Vagina (tissue), 2 donors: ENCODE measurements at regions not wholly inside any gene's neighbourhood (a gene's known extent, or its start where the extent isn't known, plus 50 kb on each side); places are given as distances from the start of the nearest gene placed in this dataset.

Source experiments
- DNase-seq, 2 donors: peaks; one replicate each; pipeline ENCODE4 v3.0.0-alpha.2; 2017; ENCODE audit errors: extremely low spot score in 2 of 2
- H3K27ac ChIP-seq: fragments of 200-600 bp; sonication (generic); one replicate; pipeline ENCODE4 v1.5.1; 2019
- H3K27me3 ChIP-seq: fragments of 200-600 bp; sonication (generic); one replicate; pipeline ENCODE4 v1.5.1; 2019
- H3K36me3 ChIP-seq, 2 donors: fragments of 200-600 bp; sonication (generic); one replicate each; pipeline ENCODE4 v1.5.1; 2017 to 2019
- H3K4me1 ChIP-seq: fragments of 200-600 bp; sonication (generic); one replicate; pipeline ENCODE4 v1.5.1; 2019
- H3K4me3 ChIP-seq, 2 donors: fragments of 200-600 bp; sonication (generic); 1 replicate in 1 of 2; 2 replicates in 1 of 2; pipeline ENCODE4 v1.5.1; 2016 to 2019
- H3K9me3 ChIP-seq: fragments of 200-600 bp; sonication (generic); one replicate; pipeline ENCODE4 v1.5.1; 2019
- POLR2A ChIP-seq, 2 donors: fragments of 450-650 bp; IDR thresholded peaks; one replicate each; pipeline ENCODE4 v1.6.1; 2017; ENCODE audit warnings: antibody characterized with exemption in 2 of 2, mild to moderate bottlenecking in 2 of 2, moderate library complexity in 2 of 2
- POLR2AphosphoS5 ChIP-seq, 2 donors: sonication (generic); formaldehyde crosslinking; IDR thresholded peaks; one replicate each; pipeline ENCODE4 v1.9.0; 2017; ENCODE audit warnings: antibody characterized with exemption in 2 of 2, mild to moderate bottlenecking in 2 of 2, low read depth in 1 of 2; ENCODE audit not compliant: insufficient read depth in 1 of 2
- intact Hi-C: fragments of 100-400 bp; cut with DNase I; formaldehyde crosslinking; loops from one replicate; pipeline ENCODE4 v1.15.1; 2023
- TF ChIP-seq, protein P1 (sequence below), 3 experiments: fragments of 450-650 bp in 2 of 3; fragments of 200-600 bp in 1 of 3; sonication (generic) in 1 of 3; IDR thresholded peaks; one replicate each; pipeline ENCODE4 v1.5.1; 2017 to 2019; ENCODE audit warnings: antibody characterized with exemption in 3 of 3, mild to moderate bottlenecking in 2 of 3, moderate library complexity in 2 of 3

- no peak for DNase-seq
- no peak overlapping the region for H3K27ac ChIP-seq
- no peaks in the 10 kb centered on the region for H3K36me3 ChIP-seq
- no peaks in the 10 kb centered on the region for H3K4me1 ChIP-seq
- intact Hi-C loops: no loop called here
- no peaks in the 10 kb centered on the region for H3K9me3 ChIP-seq
- no peak overlapping the region for H3K4me3 ChIP-seq
- no peaks in the 10 kb centered on the region for H3K27me3 ChIP-seq
- TF ChIP-seq POLR2AphosphoS5 (IDR thresholded peaks at IDR 0.05; ENCODE audit: insufficient read depth in 1 of 2, low read depth in 1 of 2): no peak
- TF ChIP-seq, protein P1, sequence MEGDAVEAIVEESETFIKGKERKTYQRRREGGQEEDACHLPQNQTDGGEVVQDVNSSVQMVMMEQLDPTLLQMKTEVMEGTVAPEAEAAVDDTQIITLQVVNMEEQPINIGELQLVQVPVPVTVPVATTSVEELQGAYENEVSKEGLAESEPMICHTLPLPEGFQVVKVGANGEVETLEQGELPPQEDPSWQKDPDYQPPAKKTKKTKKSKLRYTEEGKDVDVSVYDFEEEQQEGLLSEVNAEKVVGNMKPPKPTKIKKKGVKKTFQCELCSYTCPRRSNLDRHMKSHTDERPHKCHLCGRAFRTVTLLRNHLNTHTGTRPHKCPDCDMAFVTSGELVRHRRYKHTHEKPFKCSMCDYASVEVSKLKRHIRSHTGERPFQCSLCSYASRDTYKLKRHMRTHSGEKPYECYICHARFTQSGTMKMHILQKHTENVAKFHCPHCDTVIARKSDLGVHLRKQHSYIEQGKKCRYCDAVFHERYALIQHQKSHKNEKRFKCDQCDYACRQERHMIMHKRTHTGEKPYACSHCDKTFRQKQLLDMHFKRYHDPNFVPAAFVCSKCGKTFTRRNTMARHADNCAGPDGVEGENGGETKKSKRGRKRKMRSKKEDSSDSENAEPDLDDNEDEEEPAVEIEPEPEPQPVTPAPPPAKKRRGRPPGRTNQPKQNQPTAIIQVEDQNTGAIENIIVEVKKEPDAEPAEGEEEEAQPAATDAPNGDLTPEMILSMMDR (IDR thresholded peaks at IDR 0.05): no peak
- no peak for TF ChIP-seq POLR2A (IDR thresholded peaks at IDR 0.05)
Measured at GRCh38 chr4:81982846-81983540, 390.8 kb downstream of the HNRNPD start.

DNA sequence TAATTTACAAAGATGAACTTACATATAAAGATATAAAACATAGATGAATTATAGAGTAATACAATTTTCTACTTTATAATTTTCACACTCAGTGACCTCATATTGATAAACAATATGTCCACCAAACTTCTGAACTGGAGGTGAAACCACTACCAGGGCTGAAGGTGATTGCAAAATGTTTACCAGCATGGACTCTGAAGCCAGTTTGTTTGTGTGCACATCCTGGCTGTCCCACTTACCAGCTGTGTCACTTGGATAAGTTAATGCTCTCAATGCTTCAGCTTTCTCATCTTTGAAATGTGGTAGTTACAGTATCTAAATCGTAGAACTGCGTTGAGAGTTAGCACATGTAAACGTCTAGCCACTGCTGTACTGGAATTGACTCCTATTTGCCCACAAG is 392.6 kb downstream of the HNRNPD start:
- no peaks in the 10 kb centered on the region for H3K36me3 ChIP-seq
- no peaks in the 10 kb centered on the region for H3K9me3 ChIP-seq
- DNase-seq: no peak
- no peaks in the 10 kb centered on the region for H3K27me3 ChIP-seq
- H3K27ac ChIP-seq: no peak overlapping the region
- intact Hi-C loops: no loop called here
- H3K4me3 ChIP-seq: no peak overlapping the region
- TF ChIP-seq POLR2AphosphoS5 (IDR thresholded peaks at IDR 0.05; ENCODE audit: insufficient read depth in 1 of 2, low read depth in 1 of 2) (no peak), POLR2A (IDR thresholded peaks at IDR 0.05) (no peak)
- TF ChIP-seq, protein P1 (IDR thresholded peaks at IDR 0.05): no peak
- no peaks in the 10 kb centered on the region for H3K4me1 ChIP-seq

GRCh38 chr4:81974523-81974922 is 399.3 kb downstream of the HNRNPD start:
- TF ChIP-seq POLR2AphosphoS5 (IDR thresholded peaks at IDR 0.05; ENCODE audit: insufficient read depth in 1 of 2, low read depth in 1 of 2): no peak
- TF ChIP-seq, protein P1 (IDR thresholded peaks at IDR 0.05): no peak
- no peak for TF ChIP-seq POLR2A (IDR thresholded peaks at IDR 0.05)

GRCh38 chr4:81971637-81972381 is 402.0 kb downstream of the HNRNPD start:
- intact Hi-C loops: no loop called here
- Histone ChIP-seq H3K27me3 (no peaks in the 10 kb centered on the region), H3K27ac (no peak overlapping the region), H3K4me3 (no peak overlapping the region), H3K4me1 (no peaks in the 10 kb centered on the region), H3K9me3 (no peaks in the 10 kb centered on the region), H3K36me3 (no peaks in the 10 kb centered on the region)
- TF ChIP-seq, protein P1 (IDR thresholded peaks at IDR 0.05): no peak
- TF ChIP-seq POLR2AphosphoS5 (IDR thresholded peaks at IDR 0.05; ENCODE audit: insufficient read depth in 1 of 2, low read depth in 1 of 2): no peak
- DNase-seq: no peak

More at GRCh38 chr4:81974523-81974922, 399.3 kb downstream of the HNRNPD start:
- DNase-seq: no peak
- H3K4me1 ChIP-seq: no peaks in the 10 kb centered on the region
- H3K27me3 ChIP-seq: no peaks in the 10 kb centered on the region
- intact Hi-C loops: no loop called here
- H3K27ac ChIP-seq: no peak overlapping the region
- no peaks in the 10 kb centered on the region for H3K36me3 ChIP-seq
- no peak overlapping the region for H3K4me3 ChIP-seq
- no peaks in the 10 kb centered on the region for H3K9me3 ChIP-seq

DNA sequence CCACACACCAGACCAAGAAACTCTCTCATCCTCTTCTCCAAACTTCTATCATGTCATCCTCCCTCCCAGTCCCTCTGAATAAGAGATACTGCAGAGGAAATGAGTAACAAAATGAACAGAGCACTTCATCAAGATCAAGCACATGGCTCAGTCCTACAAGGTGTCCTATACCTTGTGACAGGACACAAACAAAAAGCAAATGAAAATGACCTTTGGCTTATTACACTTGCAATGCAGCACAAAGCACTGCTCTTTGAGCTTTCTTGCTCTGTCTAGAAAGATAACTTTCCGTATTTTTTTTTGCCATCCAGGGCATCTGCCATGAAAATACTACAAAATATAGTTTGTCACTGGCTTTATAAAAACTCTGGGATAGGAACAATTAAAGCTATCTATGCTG is 402.7 kb downstream of the HNRNPD start:
- no peaks in the 10 kb centered on the region for H3K27me3 ChIP-seq
- no peaks in the 10 kb centered on the region for H3K36me3 ChIP-seq
- TF ChIP-seq POLR2A (IDR thresholded peaks at IDR 0.05): no peak
- TF ChIP-seq, protein P1 (IDR thresholded peaks at IDR 0.05): no peak
- TF ChIP-seq POLR2AphosphoS5 (IDR thresholded peaks at IDR 0.05; ENCODE audit: insufficient read depth in 1 of 2, low read depth in 1 of 2): no peak
- H3K9me3 ChIP-seq: no peaks in the 10 kb centered on the region
- intact Hi-C loops: no loop called here
- no peaks in the 10 kb centered on the region for H3K4me1 ChIP-seq
- no peak overlapping the region for H3K4me3 ChIP-seq
- no peak overlapping the region for H3K27ac ChIP-seq
- DNase-seq: no peak
